ENCODE measurements at regions not wholly inside any gene's neighbourhood (a gene's known extent, or its start where the extent isn't known, plus 50 kb on each side); places are given as distances from the start of the nearest gene placed in this dataset.
"Not testable (repeated sequence)": the region's sequence is repeated elsewhere in the genome, so short reads cannot be mapped to it uniquely, and the experiment has no call there.

GRCh38 chr9:85142496-85142911, 473.0 kb downstream of the NTRK2 start:
- no peak for DNase-seq

DNA sequence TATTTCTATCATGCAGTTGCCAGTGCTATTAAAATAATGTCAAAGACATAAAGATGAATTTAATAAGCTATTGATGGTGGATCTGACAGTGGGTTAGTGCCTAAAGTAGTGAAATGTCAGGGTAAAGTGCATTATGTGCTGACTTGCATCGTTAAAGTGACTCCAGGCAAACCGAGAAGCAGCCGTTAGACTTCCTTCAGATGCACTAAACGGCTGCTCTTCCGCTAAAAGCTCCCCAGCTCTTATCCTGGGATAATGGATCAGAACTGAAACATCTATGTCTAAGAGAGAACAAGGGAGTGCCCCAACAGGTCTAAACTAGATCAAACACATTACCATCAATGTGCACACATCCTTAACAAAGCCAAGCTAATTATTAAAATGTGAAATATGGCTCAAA, 468.2 kb downstream of the NTRK2 start:
- no peak for DNase-seq

DNA sequence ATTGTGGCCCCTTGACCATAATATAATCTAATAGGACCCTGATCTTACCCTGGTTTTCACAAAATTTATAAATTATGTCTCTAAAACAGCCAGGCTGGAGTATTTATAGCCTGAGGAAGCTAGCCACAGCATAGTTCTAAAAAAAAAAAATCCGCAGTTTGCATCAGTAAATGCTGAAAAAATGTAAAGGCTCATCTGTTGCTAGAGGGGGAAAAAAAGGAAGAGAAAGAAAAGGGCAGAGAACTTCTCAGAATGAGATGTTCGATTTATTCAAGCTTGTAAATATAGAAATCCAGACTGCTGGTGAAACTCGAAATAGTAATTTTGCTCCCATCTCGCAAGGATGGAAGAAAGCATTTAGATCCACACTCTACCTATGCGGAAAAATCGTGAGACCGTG, 467.5 kb downstream of the NTRK2 start:
- DNase-seq: no peak

DNA sequence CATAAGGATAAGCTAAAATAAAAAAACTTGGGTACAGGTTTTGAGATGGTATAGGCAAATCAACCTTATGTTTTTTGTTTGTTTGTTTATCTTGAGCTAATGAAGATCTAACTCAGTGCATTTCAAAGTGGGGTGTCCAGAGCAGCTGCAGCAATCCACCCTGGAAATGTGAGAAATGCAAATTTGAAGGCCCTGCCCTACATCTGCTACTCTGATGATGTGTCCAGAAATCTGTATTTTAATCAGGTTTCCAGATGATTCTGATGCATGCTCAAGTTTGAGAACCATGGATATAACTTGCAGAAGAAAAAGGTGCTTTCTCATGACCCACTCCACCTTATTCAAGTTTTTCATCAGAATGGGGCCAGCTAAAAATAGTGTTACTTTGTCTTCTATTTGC, 467.0 kb downstream of the NTRK2 start:
- DNase-seq: no peak

DNA sequence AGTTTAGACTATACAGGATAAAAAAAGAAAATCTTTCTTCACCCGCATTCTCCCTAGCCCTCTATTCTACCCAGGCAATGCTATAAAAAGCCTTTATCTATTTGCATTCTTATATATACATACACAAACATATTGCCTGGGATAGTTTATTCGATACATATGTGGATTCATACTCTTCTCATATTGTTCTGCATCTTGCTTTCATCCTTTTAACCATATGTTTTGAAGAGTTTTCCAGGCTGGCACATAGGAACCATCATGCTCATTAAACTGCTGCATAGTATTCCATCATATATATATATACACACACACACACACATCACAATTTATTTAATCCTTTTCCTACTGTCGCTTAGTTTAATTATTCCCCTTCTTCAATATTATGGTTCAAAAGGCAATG, 461.2 kb downstream of the NTRK2 start:
- DNase-seq: no peak

GRCh38 chr9:85130260-85130659, 460.7 kb downstream of the NTRK2 start:
- no peak for DNase-seq

DNA sequence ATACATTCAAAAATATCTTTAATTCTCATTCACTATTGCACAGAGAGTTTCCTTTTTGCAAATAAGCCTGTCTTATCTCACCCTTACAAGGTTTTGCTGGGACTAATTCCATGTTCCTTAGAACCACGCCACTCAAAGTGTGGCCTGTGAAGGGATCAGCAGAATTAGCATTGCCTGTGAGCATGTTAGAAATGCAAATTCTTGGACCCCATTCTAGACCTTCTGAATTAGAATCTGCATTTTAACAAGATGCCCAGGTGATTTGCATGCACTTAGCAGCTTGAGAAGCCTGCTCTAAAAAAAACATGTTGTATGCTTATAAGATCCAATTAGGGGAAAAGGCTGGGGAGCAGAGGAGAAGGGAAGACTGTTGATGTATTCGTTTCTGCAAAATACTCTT, 460.0 kb downstream of the NTRK2 start:
- no peak for DNase-seq

- DNase-seq: no peak
These were observed 449.6 kb downstream of the NTRK2 start for GRCh38 chr9:85118990-85119755.

DNA sequence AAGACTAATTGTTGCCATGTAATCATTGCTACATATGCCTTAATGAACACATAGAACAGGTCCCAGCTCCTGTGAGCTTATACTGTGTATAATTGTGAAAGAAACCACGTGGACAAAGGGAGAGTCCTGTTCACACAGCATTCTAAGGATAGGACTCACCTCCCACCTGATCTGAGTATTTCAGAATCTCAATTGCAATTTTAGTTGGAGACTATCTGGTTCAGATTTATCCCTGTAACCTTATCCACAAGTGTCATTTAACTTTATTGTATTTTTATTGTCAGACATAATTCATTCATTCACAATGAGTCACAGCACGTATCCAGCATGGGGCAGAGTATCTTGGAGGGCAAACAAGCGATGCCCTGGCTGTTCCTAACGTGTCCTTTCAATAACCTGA, 448.3 kb downstream of the NTRK2 start:
- no peak for DNase-seq

DNA sequence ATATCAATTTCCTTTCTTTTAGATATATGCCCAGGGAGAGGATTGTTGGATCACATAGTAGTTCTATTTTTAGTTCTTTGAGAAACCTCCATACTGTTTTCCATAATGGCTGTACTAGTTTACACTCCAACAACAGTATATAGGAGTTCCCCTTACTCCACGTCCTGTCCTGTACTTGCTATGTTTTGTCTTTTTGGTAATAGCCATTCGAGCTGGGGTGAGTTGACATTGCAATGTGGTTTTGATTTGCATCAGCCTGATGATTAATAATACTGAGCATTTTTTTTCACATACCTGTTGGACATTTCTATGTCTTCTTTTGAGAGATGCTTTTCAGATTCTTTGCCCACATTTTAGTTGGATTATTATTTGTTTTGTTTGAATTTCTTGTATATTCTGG, 445.9 kb downstream of the NTRK2 start:
- no peak for DNase-seq

DNA sequence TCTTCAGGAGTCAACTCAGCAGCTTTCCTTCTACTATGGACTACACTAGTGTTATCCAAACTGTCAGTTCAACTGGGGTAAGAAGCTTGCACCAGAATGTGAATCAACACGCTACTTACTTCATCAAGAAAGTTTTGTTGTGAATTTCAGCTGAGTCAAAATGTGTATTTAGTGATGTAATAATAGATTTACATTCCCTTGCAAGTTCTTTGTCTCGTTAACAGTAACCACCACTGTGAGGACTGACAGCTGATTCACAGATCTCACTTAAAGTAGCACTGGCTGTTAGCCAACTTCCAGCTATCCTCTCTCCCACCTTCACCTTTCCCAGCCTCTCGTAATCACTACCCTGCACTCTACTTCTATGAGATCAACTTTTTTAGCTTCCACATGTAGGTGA, 445.3 kb downstream of the NTRK2 start:
- DNase-seq: no peak

DNA sequence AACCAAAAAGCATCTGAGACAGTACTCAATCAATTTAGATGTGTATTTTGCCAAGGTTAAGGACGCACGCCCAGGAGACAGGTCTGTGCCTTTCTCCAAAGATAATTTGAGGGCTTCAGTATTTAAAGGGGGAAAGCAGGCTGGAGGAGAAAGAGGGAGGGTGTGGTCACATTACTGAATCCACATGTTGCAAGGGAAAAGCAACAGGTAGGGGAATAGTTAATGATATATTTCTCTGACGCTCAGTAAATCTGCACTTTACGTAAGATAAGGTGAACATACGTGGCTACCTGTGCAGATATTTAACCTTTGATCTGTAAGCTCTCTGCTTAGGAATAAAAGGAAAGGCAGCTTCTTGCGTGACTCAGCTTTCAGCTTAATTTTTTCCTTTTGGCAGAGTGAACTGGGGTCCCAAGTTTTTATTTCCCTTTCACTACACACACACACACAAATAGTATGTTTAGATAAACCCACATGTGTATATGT, 443.4 kb downstream of the NTRK2 start:
- no peak for DNase-seq

DNA sequence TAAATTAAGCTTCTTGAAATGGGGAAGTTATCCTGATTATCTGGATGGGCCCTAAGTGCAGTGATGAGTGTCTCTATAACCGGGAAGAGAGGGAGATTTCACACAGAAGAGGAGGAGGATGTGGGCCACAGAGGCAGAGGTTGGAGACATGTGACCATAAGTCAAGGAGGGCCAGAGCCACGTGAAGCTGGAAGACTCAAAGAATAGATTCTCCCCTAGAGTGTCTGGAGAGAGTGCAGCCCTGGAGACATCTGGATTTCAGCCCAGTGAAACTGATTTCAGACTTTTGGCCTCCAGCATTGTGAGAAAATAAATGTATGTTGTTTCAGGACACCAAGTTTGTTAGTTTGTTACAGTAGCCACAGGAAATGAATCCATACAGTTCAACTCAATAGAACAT, 442.9 kb downstream of the NTRK2 start:
- no peak for DNase-seq

DNA sequence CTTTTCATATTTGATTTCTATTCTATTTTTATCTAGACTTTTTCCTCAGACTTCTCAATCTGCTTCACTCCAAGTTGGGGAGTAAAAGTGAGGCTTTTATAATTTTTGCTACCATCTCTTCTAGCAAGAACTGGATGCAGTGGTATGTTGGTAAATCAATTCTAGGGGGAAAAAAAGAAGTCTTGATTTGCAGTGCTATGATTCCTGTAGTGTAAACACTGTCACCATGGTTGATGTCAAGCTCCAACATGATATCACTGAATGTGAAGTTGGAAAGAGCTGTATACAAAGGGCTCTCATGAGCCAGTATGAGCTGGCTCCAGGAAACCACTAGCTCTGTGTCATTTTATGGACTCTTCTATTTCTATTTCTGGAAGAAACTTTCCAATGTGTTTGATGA, 439.2 kb downstream of the NTRK2 start:
- no peak for DNase-seq

GRCh38 chr9:85108229-85108628, 438.7 kb downstream of the NTRK2 start:
- no peak for DNase-seq

DNA sequence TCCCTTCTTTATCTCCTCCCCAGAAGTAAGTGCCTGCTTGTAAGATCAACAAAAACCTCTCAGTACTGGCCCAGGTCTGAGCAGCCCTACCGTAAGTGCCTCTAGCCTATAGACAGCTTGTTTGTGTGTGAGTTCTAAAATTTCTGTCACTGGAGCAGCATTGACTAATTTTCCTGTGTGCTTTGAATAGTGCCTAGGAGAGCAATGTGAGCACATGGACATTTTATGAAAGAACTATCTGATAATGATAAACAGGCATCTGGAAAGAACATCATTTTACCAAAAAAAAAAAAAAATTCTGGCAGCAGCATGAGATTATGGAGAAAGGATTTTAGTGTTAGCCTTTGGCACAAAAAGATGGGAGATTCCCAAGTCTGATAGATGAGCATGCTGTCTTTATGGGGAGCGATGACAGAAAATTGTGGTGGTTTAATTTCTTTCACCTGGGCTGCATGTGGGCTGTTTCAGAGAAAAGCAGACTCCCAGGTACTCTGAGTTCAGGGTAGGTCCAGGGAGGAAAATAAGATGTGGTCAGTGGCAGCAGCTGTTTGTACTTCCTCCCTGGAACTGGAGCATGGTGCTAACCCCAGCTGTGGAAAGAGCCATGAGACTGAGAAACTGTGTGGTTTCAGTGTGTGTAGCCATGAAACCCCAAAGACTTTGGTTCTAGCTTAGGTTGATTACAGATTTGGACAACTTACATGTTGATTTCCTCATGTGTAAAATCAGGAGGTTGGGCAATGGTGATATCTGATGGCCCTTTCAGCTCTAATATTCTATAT, 419.9 kb downstream of the NTRK2 start:
- no peak for DNase-seq

GRCh38 chr9:85081963-85082362, 412.4 kb downstream of the NTRK2 start:
- DNase-seq: no peak

DNA sequence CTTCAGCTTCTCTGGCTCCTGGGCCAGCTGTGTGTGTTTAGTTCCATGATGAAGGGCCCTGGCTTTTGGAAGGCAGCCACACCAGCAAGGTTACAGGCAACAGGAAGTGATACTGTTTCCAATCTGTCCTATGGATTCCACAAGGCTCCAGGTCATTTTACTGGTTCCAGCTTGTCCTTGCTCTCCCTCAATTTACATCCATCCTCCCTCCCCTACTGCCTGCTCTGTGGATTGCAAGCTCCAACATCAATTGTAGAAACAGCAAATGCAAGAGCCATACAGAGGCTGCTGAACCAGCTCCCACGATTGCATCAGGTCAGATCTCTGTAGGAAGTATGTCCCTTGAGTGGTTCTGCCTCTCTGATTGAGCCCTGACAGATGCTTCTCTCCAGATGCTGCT, 409.8 kb downstream of the NTRK2 start:
- no peak for DNase-seq

DNA sequence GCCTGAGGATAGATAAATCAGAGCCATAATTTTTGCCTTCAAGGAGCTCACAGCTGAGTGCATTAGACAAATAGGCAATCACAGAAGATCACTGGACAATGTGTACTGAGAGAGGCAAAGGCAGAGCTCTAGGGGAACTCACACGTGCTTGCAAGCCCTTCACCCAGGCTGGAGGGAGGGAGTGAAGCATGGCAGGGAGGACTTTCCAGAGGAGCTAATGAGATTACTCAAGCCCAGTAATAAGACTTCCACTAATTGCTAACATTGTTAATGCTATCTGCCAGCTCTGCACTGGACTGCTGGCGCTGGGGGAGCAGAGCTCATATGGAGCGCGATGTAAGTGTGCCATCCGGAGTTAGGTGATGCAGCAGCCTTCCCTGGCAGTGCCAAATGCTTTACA, 408.4 kb downstream of the NTRK2 start:
- DNase-seq: no peak

DNA sequence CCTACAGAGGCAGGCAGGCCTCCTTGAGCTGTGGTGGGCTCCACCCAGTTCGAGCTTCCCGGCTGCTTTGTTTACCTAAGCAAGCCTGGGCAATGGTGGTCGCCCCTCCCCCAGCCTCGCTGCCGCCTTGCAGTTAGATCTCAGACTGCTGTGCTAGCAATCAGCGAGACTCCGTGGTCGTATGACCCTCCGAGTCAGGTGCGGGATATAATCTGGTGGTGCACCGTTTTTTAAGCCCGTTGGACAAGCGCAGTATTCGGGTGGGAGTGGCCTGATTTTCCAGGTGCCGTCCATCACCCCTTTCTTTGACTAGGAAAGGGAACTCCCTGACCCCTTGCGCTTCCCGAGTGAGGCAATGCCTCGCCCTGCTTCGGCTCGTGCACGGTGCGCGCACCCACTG, 407.6 kb downstream of the NTRK2 start:
- DNase-seq: not testable (repeated sequence)
